GM23338 (cell line): ENCODE measurements at regions not wholly inside any gene's neighbourhood (a gene's known extent, or its start where the extent isn't known, plus 50 kb on each side); places are given as distances from the start of the nearest gene placed in this dataset.

Source experiments
- CTCF ChIP-seq, 2 experiments: fragments of 200-600 bp in 1 of 2; sonication (generic) in 1 of 2; conservative IDR thresholded peaks; 2 replicates each; pipeline versions ENCODE4 v1.5.1 to v1.6.1; 2016 to 2017; ENCODE audit warnings: antibody characterized with exemption in 2 of 2, low read depth in 2 of 2, mild to moderate bottlenecking in 2 of 2, moderate library complexity in 1 of 2
- REST ChIP-seq: IDR thresholded peaks from one replicate; pipeline ENCODE4 v1.6.1; 2018; ENCODE audit warnings: antibody characterized with exemption; ENCODE audit not compliant: unreplicated experiment

- peak; percentile 75 to 83 for TF ChIP-seq CTCF (conservative IDR thresholded peaks at IDR 0.05; ENCODE audit: low read depth in 2 of 2)
- TF ChIP-seq REST = no peak
Observed at GRCh38 chr2:121128741-121129659, 156.0 kb downstream of the TFCP2L1 start.
